MM.1S (cell line): ENCODE measurements at regions not wholly inside any gene's neighbourhood (a gene's known extent, or its start where the extent isn't known, plus 50 kb on each side); places are given as distances from the start of the nearest gene placed in this dataset.

Experiments
- DNase-seq: peaks from one replicate; pipeline ENCODE4 v3.0.0-alpha.2; 2015
- H2AFZ ChIP-seq: fragments of 300-600 bp; sonication (generic); 2 replicates; pipeline ENCODE4 v1.6.0; 2016; ENCODE audit warnings: antibody characterized with exemption, low read length
- H3F3A ChIP-seq: fragments of 300-600 bp; sonication (generic); 2 replicates; pipeline ENCODE4 v1.6.1; 2016; ENCODE audit warnings: mild to moderate bottlenecking, antibody characterized with exemption, low read length, moderate library complexity, mixed read lengths; ENCODE audit not compliant: insufficient read depth
- H3K27ac ChIP-seq: fragments of 300-600 bp; sonication (generic); 2 replicates; pipeline ENCODE4 v1.5.1; 2016; ENCODE audit warnings: mild to moderate bottlenecking, low read length
- H3K27me3 ChIP-seq: fragments of 300-600 bp; sonication (generic); replicated peaks from 2 replicates; pipeline ENCODE4 v1.6.0; 2016; ENCODE audit warnings: low read length; ENCODE audit not compliant: insufficient read depth
- H3K36me3 ChIP-seq: fragments of 300-600 bp; sonication (generic); replicated peaks from 2 replicates; pipeline ENCODE4 v1.6.1; 2016; ENCODE audit warnings: mild to moderate bottlenecking, low read length, mixed read lengths; ENCODE audit not compliant: insufficient read depth
- H3K4me1 ChIP-seq: fragments of 300-600 bp; sonication (generic); 2 replicates; pipeline ENCODE4 v1.6.1; 2016; ENCODE audit warnings: low read length, mixed read lengths
- H3K4me2 ChIP-seq: fragments of 300-600 bp; sonication (generic); 2 replicates; pipeline ENCODE4 v1.6.0; 2016; ENCODE audit warnings: low read depth, low read length
- H3K4me3 ChIP-seq: fragments of 300-600 bp; sonication (generic); 2 replicates; pipeline ENCODE4 v1.5.1; 2016; ENCODE audit warnings: low read length, mixed read lengths
- H3K79me2 ChIP-seq: fragments of 300-600 bp; sonication (generic); 2 replicates; pipeline ENCODE4 v1.6.1; 2016; ENCODE audit warnings: mixed run types, low read length, mixed read lengths
- H3K9ac ChIP-seq: fragments of 300-600 bp; sonication (generic); 2 replicates; pipeline ENCODE4 v1.6.1; 2016; ENCODE audit warnings: low read length, mixed read lengths
- H3K9me2 ChIP-seq: fragments of 300-600 bp; sonication (generic); replicated peaks from 2 replicates; pipeline ENCODE4 v1.6.1; 2016; ENCODE audit warnings: mild to moderate bottlenecking, low read length, mixed read lengths; ENCODE audit not compliant: insufficient read depth
- H3K9me3 ChIP-seq: fragments of 300-600 bp; sonication (generic); replicated peaks from 2 replicates; pipeline ENCODE4 v1.6.1; 2016; ENCODE audit warnings: mild to moderate bottlenecking, low read length, mixed read lengths; ENCODE audit not compliant: insufficient read depth
- H4K20me1 ChIP-seq: fragments of 300-600 bp; sonication (generic); 2 replicates; pipeline ENCODE4 v1.6.1; 2016; ENCODE audit warnings: mild to moderate bottlenecking, low read length, moderate library complexity, mixed read lengths; ENCODE audit not compliant: insufficient read depth
- CTCF ChIP-seq: fragments of 300-600 bp; sonication (generic); IDR thresholded peaks from 2 replicates; pipeline ENCODE4 v1.5.1; 2016; ENCODE audit warnings: antibody characterized with exemption, low read length, mixed read lengths
- EZH2 ChIP-seq: fragments of 300-600 bp; sonication (generic); optimal IDR thresholded peaks from 2 replicates; pipeline ENCODE3; 2017; ENCODE audit warnings: low read depth, mild to moderate bottlenecking, antibody characterized with exemption, low read length, mixed read lengths
- EZH2phosphoT487 ChIP-seq: fragments of 300-600 bp; sonication (generic); IDR thresholded peaks from 2 replicates; pipeline ENCODE4 v1.6.1; 2018; ENCODE audit warnings: antibody characterized with exemption, low read length

DNA sequence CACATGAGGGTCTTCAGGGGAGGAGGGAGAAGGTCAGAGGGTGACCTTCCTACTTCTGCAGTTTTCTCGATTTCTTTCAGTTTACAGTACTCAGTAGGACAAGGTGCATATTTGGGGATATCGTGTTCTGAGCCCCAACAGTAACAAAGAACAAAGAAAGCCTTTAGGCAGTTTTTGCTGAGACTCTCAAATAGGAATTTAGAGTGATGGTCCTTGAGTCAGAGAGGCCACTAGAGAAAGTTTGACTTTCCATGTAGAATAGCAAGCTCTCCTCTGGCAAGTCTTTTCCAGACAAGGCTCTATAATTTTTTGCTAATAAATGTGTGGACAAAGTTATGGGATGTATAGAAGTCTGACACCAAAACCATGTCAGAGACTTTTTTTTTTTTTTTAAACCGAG, 194.6 kb downstream of the TM9SF2 start:
- Histone ChIP-seq H3K27me3 (no peaks in the 10 kb centered on the region), H3K4me2 (no peak overlapping the region), H3K27ac (no peak overlapping the region), H2AFZ (no peak overlapping the region), H3K9me3 (no peaks in the 10 kb centered on the region), H3K79me2 (no peaks in the 10 kb centered on the region), H3F3A (no peaks in the 10 kb centered on the region), H3K9me2 (no peaks in the 10 kb centered on the region), H3K9ac (no peak overlapping the region), H3K36me3 (no peaks in the 10 kb centered on the region), H3K4me1 (no peaks in the 10 kb centered on the region), H4K20me1 (no peaks in the 10 kb centered on the region), H3K4me3 (no peak overlapping the region)
- TF ChIP-seq EZH2phosphoT487 (no peak), CTCF (no peak), EZH2 (no peak)
- no peak for DNase-seq

GRCh38 chr13:99693852-99694611, 192.8 kb downstream of the TM9SF2 start:
- Histone ChIP-seq H3K4me1 (no peaks in the 10 kb centered on the region), H3K4me2 (no peak overlapping the region), H3K9ac (no peak overlapping the region)

GRCh38 chr13:99693351-99693750, 192.1 kb downstream of the TM9SF2 start:
- Histone ChIP-seq H3K27me3 (no peaks in the 10 kb centered on the region), H3K27ac (no peak overlapping the region), H3K4me2 (no peak overlapping the region), H3K9me3 (no peaks in the 10 kb centered on the region), H3K79me2 (no peaks in the 10 kb centered on the region), H3K9ac (no peak overlapping the region), H2AFZ (no peak overlapping the region), H4K20me1 (no peaks in the 10 kb centered on the region), H3K9me2 (no peaks in the 10 kb centered on the region), H3F3A (no peaks in the 10 kb centered on the region), H3K4me1 (no peaks in the 10 kb centered on the region), H3K4me3 (no peak overlapping the region), H3K36me3 (no peaks in the 10 kb centered on the region)
- DNase-seq = no peak
- no peak for TF ChIP-seq CTCF
- TF ChIP-seq EZH2 = no peak

More at GRCh38 chr13:99693852-99694611, 192.8 kb downstream of the TM9SF2 start:
- TF ChIP-seq EZH2 = no peak
- TF ChIP-seq EZH2phosphoT487 = no peak
- no peak for TF ChIP-seq CTCF
- Histone ChIP-seq H3K36me3 (no peaks in the 10 kb centered on the region), H3K9me3 (no peaks in the 10 kb centered on the region), H4K20me1 (no peaks in the 10 kb centered on the region), H3F3A (no peaks in the 10 kb centered on the region), H3K79me2 (no peaks in the 10 kb centered on the region), H3K27ac (no peak overlapping the region), H3K4me3 (no peak overlapping the region), H3K9me2 (no peaks in the 10 kb centered on the region), H2AFZ (no peak overlapping the region), H3K27me3 (no peaks in the 10 kb centered on the region)
- DNase-seq = no peak
